WERI-Rb-1 (cell line): ENCODE measurements at regions not wholly inside any gene's neighbourhood (a gene's known extent, or its start where the extent isn't known, plus 50 kb on each side); places are given as distances from the start of the nearest gene placed in this dataset.

Experiments
- DNase-seq: peaks from one replicate; pipeline ENCODE4 v3.0.0-alpha.2; 2020
- H3K27ac ChIP-seq: fragments of 250-450 bp; sonication (Bioruptor Pico); 2 replicates; pipeline ENCODE4 v1.5.1; 2020; ENCODE audit warnings: mild to moderate bottlenecking, moderate library complexity
- H3K27me3 ChIP-seq: fragments of 250-450 bp; sonication (Bioruptor Pico); 2 replicates; pipeline ENCODE4 v1.5.1; 2021; ENCODE audit warnings: mild to moderate bottlenecking, low read depth, moderate library complexity; ENCODE audit not compliant: insufficient read depth, severe bottlenecking
- H3K36me3 ChIP-seq: fragments of 250-450 bp; sonication (Bioruptor Pico); 2 replicates; pipeline ENCODE4 v1.5.1; 2020; ENCODE audit warnings: mild to moderate bottlenecking, moderate library complexity
- H3K4me3 ChIP-seq: 2 replicates; pipeline ENCODE4 v1.5.1; 2011; ENCODE audit warnings: low read depth, mild to moderate bottlenecking, control low read depth, low read length
- H3K9me3 ChIP-seq: fragments of 250-450 bp; sonication (Bioruptor Pico); 2 replicates; pipeline ENCODE4 v1.5.1; 2021; ENCODE audit warnings: mild to moderate bottlenecking, moderate library complexity; ENCODE audit not compliant: severe bottlenecking
- TF ChIP-seq, protein P1 (sequence below): IDR thresholded peaks from 2 replicates; pipeline ENCODE4 v1.5.1; 2011; ENCODE audit warnings: low read depth, mild to moderate bottlenecking, control low read depth, inconsistent platforms, low read length

DNA sequence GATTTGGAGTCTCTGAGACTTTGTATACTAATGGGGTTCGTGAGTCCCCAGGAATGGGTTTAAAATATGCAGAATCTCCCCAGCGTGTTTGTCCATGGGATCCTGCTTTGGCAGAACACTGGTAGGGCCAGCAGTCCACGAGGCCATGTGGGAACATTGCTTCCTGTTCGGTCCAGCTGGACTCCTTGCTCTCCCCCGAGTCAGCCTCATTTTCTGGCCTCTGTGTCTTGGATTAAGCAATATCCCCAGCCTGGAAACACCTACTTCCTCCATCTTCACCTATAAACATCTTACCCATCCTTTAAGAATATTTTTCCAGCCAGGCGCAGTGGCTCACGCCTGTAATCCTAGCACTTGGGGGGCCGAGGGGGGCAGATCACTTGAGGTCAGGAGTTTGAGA lies 142.4 kb downstream of the NAV1 start:
- Histone ChIP-seq H3K36me3 (peaks cover 18% of the 10 kb centered on the region), H3K27ac (no peak overlapping the region), H3K9me3 (peaks cover 7% of the 10 kb centered on the region), H3K27me3 (no peaks in the 10 kb centered on the region), H3K4me3 (no peak overlapping the region)
- TF ChIP-seq, protein P1, sequence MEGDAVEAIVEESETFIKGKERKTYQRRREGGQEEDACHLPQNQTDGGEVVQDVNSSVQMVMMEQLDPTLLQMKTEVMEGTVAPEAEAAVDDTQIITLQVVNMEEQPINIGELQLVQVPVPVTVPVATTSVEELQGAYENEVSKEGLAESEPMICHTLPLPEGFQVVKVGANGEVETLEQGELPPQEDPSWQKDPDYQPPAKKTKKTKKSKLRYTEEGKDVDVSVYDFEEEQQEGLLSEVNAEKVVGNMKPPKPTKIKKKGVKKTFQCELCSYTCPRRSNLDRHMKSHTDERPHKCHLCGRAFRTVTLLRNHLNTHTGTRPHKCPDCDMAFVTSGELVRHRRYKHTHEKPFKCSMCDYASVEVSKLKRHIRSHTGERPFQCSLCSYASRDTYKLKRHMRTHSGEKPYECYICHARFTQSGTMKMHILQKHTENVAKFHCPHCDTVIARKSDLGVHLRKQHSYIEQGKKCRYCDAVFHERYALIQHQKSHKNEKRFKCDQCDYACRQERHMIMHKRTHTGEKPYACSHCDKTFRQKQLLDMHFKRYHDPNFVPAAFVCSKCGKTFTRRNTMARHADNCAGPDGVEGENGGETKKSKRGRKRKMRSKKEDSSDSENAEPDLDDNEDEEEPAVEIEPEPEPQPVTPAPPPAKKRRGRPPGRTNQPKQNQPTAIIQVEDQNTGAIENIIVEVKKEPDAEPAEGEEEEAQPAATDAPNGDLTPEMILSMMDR: no peak
- DNase-seq: no peak

- no peaks in the 10 kb centered on the region for H3K27me3 ChIP-seq
- H3K27ac ChIP-seq: no peak overlapping the region
- H3K36me3 ChIP-seq: peaks cover 16% of the 10 kb centered on the region
- no peak overlapping the region for H3K4me3 ChIP-seq
- DNase-seq: no peak
- peaks cover 7% of the 10 kb centered on the region for H3K9me3 ChIP-seq
- TF ChIP-seq, protein P1: no peak
Observed at GRCh38 chr1:201682964-201683363, 144.0 kb downstream of the NAV1 start.

DNA sequence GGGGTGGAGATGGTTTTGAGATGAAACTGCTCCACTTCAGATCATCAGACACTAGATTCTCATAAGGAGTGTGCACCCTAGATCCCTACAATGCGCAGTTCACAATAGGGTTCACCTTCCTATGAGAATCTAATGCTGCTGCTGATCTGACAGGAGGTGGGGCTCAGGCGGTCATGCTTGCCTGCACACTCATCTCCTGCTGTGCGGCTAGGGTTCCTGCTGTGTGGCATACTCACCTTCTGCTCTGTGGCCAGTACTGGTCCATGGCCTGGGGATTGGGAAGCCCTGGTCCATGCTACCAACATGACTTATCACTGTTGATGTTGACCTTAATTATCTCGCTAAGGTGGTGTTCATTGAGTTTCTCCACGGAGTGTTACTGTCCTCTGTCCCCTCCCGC lies 144.5 kb downstream of the NAV1 start:
- DNase-seq: peak; percentile 91

DNA sequence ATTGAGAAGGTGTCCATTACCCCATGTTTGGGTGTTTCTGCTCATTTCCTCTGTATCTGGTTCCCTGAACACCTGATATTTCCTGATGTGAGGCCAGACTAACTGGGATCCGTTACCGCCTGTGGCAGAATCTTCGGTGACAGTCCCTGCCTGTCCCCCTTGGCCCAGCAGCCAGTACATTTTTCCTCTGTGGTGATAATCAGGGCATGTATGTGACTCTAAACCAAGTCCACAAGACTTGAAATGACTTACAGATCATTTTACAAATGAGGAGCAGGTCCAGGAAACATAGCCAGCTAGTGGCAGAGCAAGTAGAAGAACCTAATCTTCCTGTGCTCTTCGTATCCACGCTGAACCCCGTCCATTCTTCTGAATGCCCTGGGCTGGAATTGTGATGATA lies 143.5 kb upstream of the IPO9 start:
- Histone ChIP-seq H3K36me3 (peaks cover 3% of the 10 kb centered on the region; the same call in 1 of the 2 replicates), H3K27ac (no peak overlapping the region), H3K27me3 (no peaks in the 10 kb centered on the region), H3K4me3 (no peak overlapping the region), H3K9me3 (no peaks in the 10 kb centered on the region)
- DNase-seq: no peak
- TF ChIP-seq, protein P1: no peak

More for the DNA sequence above, 144.5 kb downstream of the NAV1 start:
- peaks cover 7% of the 10 kb centered on the region for H3K9me3 ChIP-seq
- no peaks in the 10 kb centered on the region for H3K27me3 ChIP-seq
- no peak overlapping the region for H3K4me3 ChIP-seq
- H3K27ac ChIP-seq: no peak overlapping the region
- TF ChIP-seq, protein P1: no peak
- peaks cover 12% of the 10 kb centered on the region for H3K36me3 ChIP-seq

- no peaks in the 10 kb centered on the region for H3K9me3 ChIP-seq
- no peak for DNase-seq
- no peaks in the 10 kb centered on the region for H3K27me3 ChIP-seq
- H3K27ac ChIP-seq: no peak overlapping the region
- H3K36me3 ChIP-seq: peaks cover 3% of the 10 kb centered on the region; the same call in 1 of the 2 replicates
- H3K4me3 ChIP-seq: no peak overlapping the region
- TF ChIP-seq, protein P1: no peak
Observed at GRCh38 chr1:201686714-201687455, 142.1 kb upstream of the IPO9 start.

GRCh38 chr1:201688514-201688913 lies 140.4 kb upstream of the IPO9 start:
- TF ChIP-seq, protein P1: no peak
- Histone ChIP-seq H3K36me3 (peaks cover 3% of the 10 kb centered on the region; the same call in 1 of the 2 replicates), H3K9me3 (no peaks in the 10 kb centered on the region), H3K27me3 (no peaks in the 10 kb centered on the region), H3K4me3 (no peak overlapping the region), H3K27ac (no peak overlapping the region)
- DNase-seq: no peak
